KMS-11 (cell line): ENCODE measurements at regions not wholly inside any gene's neighbourhood (a gene's known extent, or its start where the extent isn't known, plus 50 kb on each side); places are given as distances from the start of the nearest gene placed in this dataset.

Source experiments
- H2AFZ ChIP-seq: fragments of 200-600 bp; sonication (generic); 2 replicates; pipeline ENCODE4 v1.6.1; 2016; ENCODE audit warnings: antibody characterized with exemption, mixed run types, low read depth
- H3K27ac ChIP-seq: fragments of 200-600 bp; sonication (generic); 2 replicates; pipeline ENCODE4 v1.6.1; 2016; ENCODE audit warnings: mild to moderate bottlenecking, mixed run types
- H3K27me3 ChIP-seq: fragments of 200-600 bp; sonication (generic); 2 replicates; pipeline ENCODE4 v1.6.1; 2017; ENCODE audit warnings: mild to moderate bottlenecking, low read depth, mixed run types, moderate library complexity; ENCODE audit not compliant: insufficient read depth
- H3K36me3 ChIP-seq: fragments of 200-600 bp; sonication (generic); 2 replicates; pipeline ENCODE4 v1.6.1; 2017; ENCODE audit warnings: mild to moderate bottlenecking, mixed run types; ENCODE audit not compliant: insufficient read depth
- H3K4me1 ChIP-seq: fragments of 200-600 bp; sonication (generic); 2 replicates; pipeline ENCODE4 v1.6.1; 2016; ENCODE audit warnings: mild to moderate bottlenecking, low read depth, mixed run types; ENCODE audit not compliant: poor library complexity, severe bottlenecking
- H3K4me2 ChIP-seq: fragments of 200-600 bp; sonication (generic); 2 replicates; pipeline ENCODE4 v1.7.0; 2016; ENCODE audit warnings: mild to moderate bottlenecking, mixed run types
- H3K4me3 ChIP-seq: fragments of 200-600 bp; sonication (generic); IDR thresholded peaks from 2 replicates; pipeline ENCODE4 v1.6.1; 2017; ENCODE audit warnings: low read depth, low read length, mixed read lengths; ENCODE audit not compliant: insufficient read depth
- H3K79me2 ChIP-seq: fragments of 200-600 bp; sonication (generic); 2 replicates; pipeline ENCODE4 v1.6.1; 2016; ENCODE audit warnings: low read depth, mixed run types; ENCODE audit not compliant: insufficient read depth
- H3K9ac ChIP-seq: fragments of 200-600 bp; sonication (generic); 2 replicates; pipeline ENCODE4 v1.6.1; 2016; ENCODE audit warnings: mild to moderate bottlenecking, mixed run types
- H4K20me1 ChIP-seq: fragments of 200-600 bp; sonication (generic); 2 replicates; pipeline ENCODE4 v1.6.1; 2016; ENCODE audit warnings: mild to moderate bottlenecking, mixed run types; ENCODE audit not compliant: insufficient read depth
- CTCF ChIP-seq: fragments of 200-600 bp; sonication (generic); conservative IDR thresholded peaks from 2 replicates; pipeline ENCODE4 v1.6.1; 2017; ENCODE audit warnings: low read depth, mild to moderate bottlenecking, antibody characterized with exemption, low read length, moderate library complexity, mixed read lengths

DNA sequence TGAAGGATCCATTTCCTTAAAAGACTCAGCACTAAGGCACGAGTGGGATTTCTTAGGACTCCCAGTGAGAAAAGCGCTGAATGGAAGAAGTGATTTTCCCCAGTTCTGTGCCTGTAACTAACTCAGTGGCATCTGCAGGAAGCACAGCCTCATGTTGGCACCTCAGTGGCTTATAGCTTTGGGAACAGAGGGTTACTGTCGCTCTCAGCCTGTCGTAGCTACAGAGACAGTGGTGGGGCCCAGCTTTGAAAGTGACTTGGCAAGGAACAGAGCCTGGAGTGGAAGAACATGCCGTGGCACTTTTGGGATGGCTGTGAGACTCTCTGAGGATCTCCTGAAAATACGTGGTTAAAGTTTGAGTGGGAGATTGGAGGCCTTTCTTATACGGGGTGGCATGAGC is 242.4 kb upstream of the MYOCD start:
- H4K20me1 ChIP-seq, result no peaks in the 10 kb centered on the region
- H3K27me3 ChIP-seq, result no peaks in the 10 kb centered on the region
- H2AFZ ChIP-seq, result no peak overlapping the region
- H3K9ac ChIP-seq, result no peak overlapping the region
- no peaks in the 10 kb centered on the region for H3K79me2 ChIP-seq
- TF ChIP-seq CTCF, result no peak
- H3K27ac ChIP-seq, result no peak overlapping the region
- H3K4me1 ChIP-seq, result no peaks in the 10 kb centered on the region
- H3K4me3 ChIP-seq, result no peak overlapping the region
- H3K4me2 ChIP-seq, result no peak overlapping the region
- H3K36me3 ChIP-seq, result no peaks in the 10 kb centered on the region

- no peak for TF ChIP-seq CTCF
- no peak overlapping the region for H3K4me3 ChIP-seq
- no peak overlapping the region for H2AFZ ChIP-seq
- H3K36me3 ChIP-seq, result no peaks in the 10 kb centered on the region
- no peak overlapping the region for H3K9ac ChIP-seq
- H3K79me2 ChIP-seq, result no peaks in the 10 kb centered on the region
- no peaks in the 10 kb centered on the region for H3K4me1 ChIP-seq
- H4K20me1 ChIP-seq, result no peaks in the 10 kb centered on the region
- no peak overlapping the region for H3K4me2 ChIP-seq
- H3K27me3 ChIP-seq, result no peaks in the 10 kb centered on the region
- no peak overlapping the region for H3K27ac ChIP-seq
Measured at GRCh38 chr17:12429116-12429515, 236.6 kb upstream of the MYOCD start.

GRCh38 chr17:12431188-12431587 is 234.5 kb upstream of the MYOCD start:
- Histone ChIP-seq H3K9ac (no peak overlapping the region), H3K79me2 (no peaks in the 10 kb centered on the region), H4K20me1 (no peaks in the 10 kb centered on the region), H3K4me2 (no peak overlapping the region), H3K4me1 (no peaks in the 10 kb centered on the region), H2AFZ (no peak overlapping the region), H3K27ac (no peak overlapping the region), H3K36me3 (no peaks in the 10 kb centered on the region), H3K4me3 (no peak overlapping the region), H3K27me3 (no peaks in the 10 kb centered on the region)
- TF ChIP-seq CTCF, result no peak

- H2AFZ ChIP-seq, result no peak overlapping the region
- no peak overlapping the region for H3K27ac ChIP-seq
- no peaks in the 10 kb centered on the region for H3K36me3 ChIP-seq
- TF ChIP-seq CTCF, result no peak
- H4K20me1 ChIP-seq, result no peaks in the 10 kb centered on the region
- H3K9ac ChIP-seq, result no peak overlapping the region
- H3K79me2 ChIP-seq, result no peaks in the 10 kb centered on the region
- no peaks in the 10 kb centered on the region for H3K27me3 ChIP-seq
- H3K4me3 ChIP-seq, result no peak overlapping the region
- no peak overlapping the region for H3K4me2 ChIP-seq
- no peaks in the 10 kb centered on the region for H3K4me1 ChIP-seq
Measured at GRCh38 chr17:12438212-12438611, 227.5 kb upstream of the MYOCD start.
